ENCODE measurements at regions not wholly inside any gene's neighbourhood (a gene's known extent, or its start where the extent isn't known, plus 50 kb on each side); places are given as distances from the start of the nearest gene placed in this dataset.

- H3K27ac ChIP-seq = no peak overlapping the region
- no peak for TF ChIP-seq CTCF (IDR thresholded peaks at IDR 0.05)
- no peak for TF ChIP-seq ZFX (IDR thresholded peaks at IDR 0.05; ENCODE audit: borderline replicate concordance)
These were observed 199.4 kb upstream of the SLC24A2 start for GRCh38 chr9:19988281-19988680.

GRCh38 chr9:19985081-19985480, 196.2 kb upstream of the SLC24A2 start:
- H3K27ac ChIP-seq = no peak overlapping the region
- TF ChIP-seq CTCF (IDR thresholded peaks at IDR 0.05) = no peak
- no peak for TF ChIP-seq ZFX (IDR thresholded peaks at IDR 0.05; ENCODE audit: borderline replicate concordance)

GRCh38 chr9:19976226-19976625, 187.4 kb upstream of the SLC24A2 start:
- no peak for TF ChIP-seq CTCF (IDR thresholded peaks at IDR 0.05)
- TF ChIP-seq ZFX (IDR thresholded peaks at IDR 0.05; ENCODE audit: borderline replicate concordance) = no peak
- H3K27ac ChIP-seq = no peak overlapping the region

- no peak overlapping the region for H3K27ac ChIP-seq
- TF ChIP-seq ZFX (IDR thresholded peaks at IDR 0.05; ENCODE audit: borderline replicate concordance) (no peak), CTCF (IDR thresholded peaks at IDR 0.05) (no peak)
These were observed 186.7 kb upstream of the SLC24A2 start for GRCh38 chr9:19975499-19975898.

- H3K27ac ChIP-seq = no peak overlapping the region
- TF ChIP-seq ZFX (IDR thresholded peaks at IDR 0.05; ENCODE audit: borderline replicate concordance) = no peak
- TF ChIP-seq CTCF (IDR thresholded peaks at IDR 0.05) = no peak
These were observed 180.9 kb upstream of the SLC24A2 start for GRCh38 chr9:19969721-19970120.

GRCh38 chr9:19967888-19968459, 179.1 kb upstream of the SLC24A2 start:
- TF ChIP-seq ZFX (IDR thresholded peaks at IDR 0.05; ENCODE audit: borderline replicate concordance) (no peak), CTCF (IDR thresholded peaks at IDR 0.05) (no peak)
- no peak overlapping the region for H3K27ac ChIP-seq

- no peak overlapping the region for H3K27ac ChIP-seq
- TF ChIP-seq ZFX (IDR thresholded peaks at IDR 0.05; ENCODE audit: borderline replicate concordance) (no peak), CTCF (IDR thresholded peaks at IDR 0.05) (no peak)
These were observed 178.5 kb upstream of the SLC24A2 start for GRCh38 chr9:19967216-19967887.

Data from 22Rv1 (cell line).